HepG2 (cell line): ENCODE measurements at regions not wholly inside any gene's neighbourhood (a gene's known extent, or its start where the extent isn't known, plus 50 kb on each side); places are given as distances from the start of the nearest gene placed in this dataset.

Source experiments
- ZNF326 ChIP-seq: sonication (generic); formaldehyde crosslinking; IDR thresholded peaks from 2 replicates; pipeline ENCODE4 v1.4.0; 2020; ENCODE audit warnings: missing genetic modification reagents, borderline replicate concordance
- TF ChIP-seq, protein P1 (sequence below): sonication (generic); formaldehyde crosslinking; IDR thresholded peaks from 2 replicates; pipeline ENCODE4 v1.8.1; 2023; ENCODE audit warnings: mild to moderate bottlenecking, missing genetic modification reagents

DNA sequence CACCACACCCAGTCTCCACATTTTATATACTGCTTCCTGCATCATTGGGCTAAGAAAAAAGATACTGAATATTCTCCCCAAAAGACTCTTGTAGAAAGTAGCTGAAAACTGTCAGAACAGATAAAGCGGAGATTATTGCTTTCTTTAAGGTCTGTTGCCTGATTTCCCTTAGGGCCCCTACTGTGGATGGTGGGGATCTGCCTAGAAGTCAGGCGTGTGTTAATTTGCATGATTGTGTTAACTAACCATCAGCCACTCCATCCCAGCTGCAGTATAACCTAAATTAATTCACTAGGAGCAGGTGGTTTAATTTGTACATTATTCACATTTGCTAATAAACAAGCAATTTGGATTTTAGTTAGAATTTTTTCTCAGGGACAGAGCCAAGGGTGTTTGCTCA lies 360.3 kb downstream of the FBXW7 start:
- TF ChIP-seq ZNF326 (CRISPR knock-in tag) = no peak
- TF ChIP-seq, protein P1, sequence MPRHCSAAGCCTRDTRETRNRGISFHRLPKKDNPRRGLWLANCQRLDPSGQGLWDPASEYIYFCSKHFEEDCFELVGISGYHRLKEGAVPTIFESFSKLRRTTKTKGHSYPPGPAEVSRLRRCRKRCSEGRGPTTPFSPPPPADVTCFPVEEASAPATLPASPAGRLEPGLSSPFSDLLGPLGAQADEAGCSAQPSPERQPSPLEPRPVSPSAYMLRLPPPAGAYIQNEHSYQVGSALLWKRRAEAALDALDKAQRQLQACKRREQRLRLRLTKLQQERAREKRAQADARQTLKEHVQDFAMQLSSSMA = no peak
